GM12878 (cell line): ENCODE measurements at regions not wholly inside any gene's neighbourhood (a gene's known extent, or its start where the extent isn't known, plus 50 kb on each side); places are given as distances from the start of the nearest gene placed in this dataset.

Source experiments
- ATAC-seq: fragments of 200-7000 bp; cut with Tn5 transposase; 3 replicates; pipeline ENCODE4 v1.9.1; 2020; ENCODE audit warnings: mild to moderate bottlenecking, moderate library complexity
- BruUV-seq: library from RNA; stranded (reverse); fragments of 400-500 nt; replicated peaks from 2 replicates; lab custom pipeline; 2021; lab: Mats Ljungman, UMichigan
- CTCF ChIA-PET: fragments of 300-600 bp; sonication (Branson Sonifier 250); formaldehyde crosslinking; extraction: SDS; loops from one replicate; lab custom pipeline; 2021; ENCODE audit warnings: inconsistent platforms; lab: Yijun Ruan, JAX
- POLR2A ChIA-PET: fragments of 350-600 bp; formaldehyde crosslinking; extraction: SDS; loops from one replicate; lab custom pipeline; 2021; ENCODE audit warnings: inconsistent platforms; lab: Charles Lee
- RAD21 ChIA-PET: fragments of 300-600 bp; sonication (Branson Sonifier 250); formaldehyde crosslinking; loops from one replicate; lab custom pipeline; 2023; ENCODE audit warnings: antibody characterized with exemption; ENCODE audit not compliant: unreplicated experiment; lab: Charles Lee
- SMC1A ChIA-PET: fragments of 300-600 bp; sonication (Branson Sonifier 250); formaldehyde crosslinking; loops from one replicate; lab custom pipeline; 2023; ENCODE audit not compliant: unreplicated experiment, uncharacterized antibody; lab: Charles Lee
- DNase-seq: peaks from one replicate; pipeline ENCODE4 v3.0.0-alpha.2; 2011; ENCODE audit warnings: low read depth, low spot score
- FAIRE-seq: peaks from 3 replicates; lab custom pipeline; 2011; peaks lifted over from hg19 to GRCh38; lab: Jason Lieb, UNC
- H2AFZ ChIP-seq: 2 replicates; pipeline ENCODE4 v1.6.0; 2011; ENCODE audit warnings: low read depth, low read length, control low read depth; ENCODE audit not compliant: control insufficient read depth
- H3K27ac ChIP-seq: 2 replicates; pipeline ENCODE4 v1.5.1; 2011; ENCODE audit warnings: control low read depth; ENCODE audit not compliant: control insufficient read depth, insufficient read depth
- H3K27me3 ChIP-seq, 2 experiments: replicated peaks in 1 of 2; 2 replicates each; pipeline versions ENCODE4 v1.6.0 to v1.6.1; 2011; ENCODE audit warnings: low read length in 1 of 2; ENCODE audit not compliant: control insufficient read depth in 2 of 2, insufficient read depth in 2 of 2
- H3K36me3 ChIP-seq, 2 experiments: 2 replicates each; pipeline ENCODE4 v1.5.1; 2011; ENCODE audit warnings: low read length in 1 of 2; ENCODE audit not compliant: control insufficient read depth in 2 of 2, insufficient read depth in 2 of 2
- H3K4me1 ChIP-seq: 2 replicates; pipeline ENCODE4 v1.6.1; 2011; ENCODE audit warnings: mild to moderate bottlenecking, low read length, moderate library complexity, mixed read lengths; ENCODE audit not compliant: control insufficient read depth, insufficient read depth
- H3K4me2 ChIP-seq: 2 replicates; pipeline ENCODE4 v1.6.0; 2011; ENCODE audit warnings: control low read depth; ENCODE audit not compliant: control insufficient read depth, insufficient read depth
- H3K4me3 ChIP-seq: fragments of 200-600 bp; sonication (generic); 2 replicates; pipeline ENCODE4 v1.5.1; 2016
- H3K79me2 ChIP-seq: 2 replicates; pipeline ENCODE4 v1.6.0; 2011; ENCODE audit warnings: low read length; ENCODE audit not compliant: control insufficient read depth, insufficient read depth
- H3K9ac ChIP-seq: 2 replicates; pipeline ENCODE4 v1.8.0; 2011; ENCODE audit warnings: low read length, control low read depth, mixed read lengths; ENCODE audit not compliant: control insufficient read depth, insufficient read depth
- H3K9me3 ChIP-seq: replicated peaks from 3 replicates; pipeline ENCODE4 v1.5.1; 2011; ENCODE audit warnings: mild to moderate bottlenecking, low read length; ENCODE audit not compliant: control insufficient read depth, insufficient read depth
- H4K20me1 ChIP-seq: 2 replicates; pipeline ENCODE4 v1.6.0; 2011; ENCODE audit not compliant: control insufficient read depth, insufficient read depth
- BCL3 ChIP-seq: IDR thresholded peaks from 2 replicates; pipeline ENCODE4 v1.6.1; 2011; ENCODE audit warnings: borderline replicate concordance, low read depth, mild to moderate bottlenecking, moderate library complexity, low read length; ENCODE audit not compliant: insufficient read depth, poor library complexity, severe bottlenecking
- BRCA1 ChIP-seq: IDR thresholded peaks from 2 replicates; pipeline ENCODE4 v1.6.1; 2011; ENCODE audit warnings: low read depth, low read length, improper control_type of control experiment
- CHD2 ChIP-seq: IDR thresholded peaks from 2 replicates; pipeline ENCODE4 v1.6.1; 2011; ENCODE audit warnings: low read depth, low read length, improper control_type of control experiment, borderline replicate concordance
- E2F4 ChIP-seq: IDR thresholded peaks from 2 replicates; pipeline ENCODE4 v1.6.1; 2012; ENCODE audit warnings: low read depth, low read length, improper control_type of control experiment
- FOXK2 ChIP-seq: fragments of 450-650 bp; IDR thresholded peaks from 2 replicates; pipeline ENCODE4 v1.6.1; 2017; ENCODE audit warnings: mild to moderate bottlenecking, moderate library complexity
- MYC ChIP-seq: IDR thresholded peaks from 2 replicates; pipeline ENCODE4 v1.6.1; 2011; ENCODE audit warnings: mild to moderate bottlenecking, low read length, moderate library complexity, inconsistent platforms; ENCODE audit not compliant: insufficient read depth, insufficient replicate concordance, insufficient read length, severe bottlenecking
- NFYA ChIP-seq: IDR thresholded peaks from 2 replicates; pipeline ENCODE4 v1.6.1; 2011; ENCODE audit warnings: low read depth, mild to moderate bottlenecking, low read length, improper control_type of control experiment, borderline replicate concordance
- SIX5 ChIP-seq: IDR thresholded peaks from 2 replicates; pipeline ENCODE4 v1.6.1; 2011; ENCODE audit warnings: mild to moderate bottlenecking, low read depth, low read length, moderate library complexity; ENCODE audit not compliant: severe bottlenecking
- SKIL ChIP-seq: fragments of 450-650 bp; IDR thresholded peaks from 2 replicates; pipeline ENCODE4 v1.6.1; 2017; ENCODE audit warnings: mild to moderate bottlenecking, low read depth, inconsistent platforms; ENCODE audit not compliant: poor library complexity, severe bottlenecking
- SREBF1 ChIP-seq: IDR thresholded peaks from 2 replicates; pipeline ENCODE4 v1.6.1; 2012; ENCODE audit warnings: mild to moderate bottlenecking, low read length
- STAT3 ChIP-seq: IDR thresholded peaks from 2 replicates; pipeline ENCODE4 v1.6.1; 2011; ENCODE audit warnings: low read depth, low read length, improper control_type of control experiment
- ZNF217 ChIP-seq: fragments of 450-650 bp; IDR thresholded peaks from 2 replicates; pipeline ENCODE4 v1.6.1; 2017; ENCODE audit warnings: antibody characterized with exemption, mild to moderate bottlenecking
- WGBS: methylation state at CpG from one replicate; pipeline ENCODE4 v1.1.6; 2016; ENCODE audit warnings: low lambda C conversion rate; ENCODE audit not compliant: insufficient replicate concordance, insufficient coverage; ENCODE audit errors: missing lambda C conversion rate; 5-methylcytosine and 5-hydroxymethylcytosine counted together
- in situ Hi-C: fragments of 300-500 bp; cut with MboI; formaldehyde crosslinking; loops from 9 replicates; pipeline ENCODE4 v1.14.3; 2018; ENCODE audit warnings: mixed read lengths
- intact Hi-C: fragments of 100-400 bp; cut with micrococcal nuclease; formaldehyde crosslinking; loops from one replicate; pipeline ENCODE4 v1.14.2; 2022; ENCODE audit not compliant: unreplicated experiment

GRCh38 chr21:35427320-35428000 is 378.4 kb upstream of the RUNX1 start (continued):
- TF ChIP-seq CHD2: no peak
- TF ChIP-seq NFYA: no peak
- TF ChIP-seq SREBF1: no peak
- no peak for TF ChIP-seq E2F4
- no peak for TF ChIP-seq BCL3
- TF ChIP-seq FOXK2: no peak
- TF ChIP-seq SIX5: no peak
- no peak for TF ChIP-seq BRCA1
- no peak for TF ChIP-seq STAT3

GRCh38 chr21:35426897-35427296 is 377.8 kb upstream of the RUNX1 start:
- POLR2A ChIA-PET: no interaction called here
- no peak overlapping the region for H3K9ac ChIP-seq
- no peaks in the 10 kb centered on the region for H3K36me3 ChIP-seq
- no peak for TF ChIP-seq ZNF217
- no peak for TF ChIP-seq MYC
- no peak for TF ChIP-seq SKIL
- H3K4me1 ChIP-seq: no peaks in the 10 kb centered on the region
- no TSS peak for BruUV-seq
- H3K79me2 ChIP-seq: no peaks in the 10 kb centered on the region
- H3K27me3 ChIP-seq: no peaks in the 10 kb centered on the region; a peak in 1 of 4 replicates
- RAD21 ChIA-PET: no interaction called here
- H3K4me2 ChIP-seq: no peak overlapping the region
- in situ Hi-C loops: no loop called here
- SMC1A ChIA-PET: interaction anchor here (0.9 kb wide), 1 partner anchor 12 kb away, joined by 3 read pairs; no protein-coding TSS in a partner anchor
- H2AFZ ChIP-seq: no peak overlapping the region
- no peak overlapping the region for H3K4me3 ChIP-seq
- no peaks in the 10 kb centered on the region for H4K20me1 ChIP-seq
- 10% methylated on average over 2 of the region's 2 CpGs for WGBS
- CTCF ChIA-PET: no interaction called here
- DNase-seq (no peak), FAIRE-seq (no peak), ATAC-seq (no peak)
- no peak overlapping the region for H3K27ac ChIP-seq
- no peaks in the 10 kb centered on the region; the same call in 2 of the 3 replicates for H3K9me3 ChIP-seq
- intact Hi-C loops: no loop called here
